MCF 10A (cell line): ENCODE measurements at regions not wholly inside any gene's neighbourhood (a gene's known extent, or its start where the extent isn't known, plus 50 kb on each side); places are given as distances from the start of the nearest gene placed in this dataset.

Source experiments
- BruUV-seq: library from RNA; stranded (reverse); fragments of 400-500 nt; replicated peaks from 2 replicates; lab custom pipeline; 2021; lab: Mats Ljungman, UMichigan
- CTCF ChIA-PET: fragments of 300-600 bp; sonication (Branson Sonifier 250); formaldehyde crosslinking; extraction: SDS; loops from one replicate; lab custom pipeline; 2021; ENCODE audit warnings: antibody characterized with exemption, inconsistent platforms; lab: Yijun Ruan, JAX
- POLR2A ChIA-PET: fragments of 300-600, 350-650 bp; sonication (Branson Sonifier 250); formaldehyde crosslinking; extraction: SDS; loops from one replicate; lab custom pipeline; 2020; ENCODE audit warnings: antibody characterized with exemption, inconsistent platforms; lab: Yijun Ruan, JAX
- DNase-seq: peaks from one replicate; pipeline ENCODE4 v3.0.0-alpha.2; 2018; ENCODE audit not compliant: unreplicated experiment
- H3K27ac Mint-ChIP-seq: one replicate; pipeline ENCODE4 v1.8.0; 2022; ENCODE audit warnings: mild to moderate bottlenecking, low read depth, mixed read lengths; ENCODE audit not compliant: unreplicated experiment
- H3K27me3 Mint-ChIP-seq: one replicate; pipeline ENCODE4 v1.8.0; 2022; ENCODE audit warnings: mixed read lengths; ENCODE audit not compliant: insufficient read depth, unreplicated experiment
- H3K36me3 Mint-ChIP-seq: one replicate; pipeline ENCODE4 v1.8.0; 2022; ENCODE audit warnings: mild to moderate bottlenecking, moderate library complexity, mixed read lengths; ENCODE audit not compliant: insufficient read depth, unreplicated experiment
- H3K4me1 Mint-ChIP-seq: one replicate; pipeline ENCODE4 v1.8.0; 2022; ENCODE audit warnings: mixed read lengths; ENCODE audit not compliant: insufficient read depth, unreplicated experiment
- H3K4me3 Mint-ChIP-seq: one replicate; pipeline ENCODE4 v1.8.0; 2022; ENCODE audit warnings: mild to moderate bottlenecking, moderate library complexity, mixed read lengths; ENCODE audit not compliant: unreplicated experiment
- H3K9me3 Mint-ChIP-seq: one replicate; pipeline ENCODE4 v1.8.0; 2022; ENCODE audit warnings: mixed read lengths; ENCODE audit not compliant: unreplicated experiment
- CTCF ChIP-seq: fragments of 200-600 bp; IDR thresholded peaks from one replicate; pipeline ENCODE4 v1.8.0; 2022; ENCODE audit warnings: antibody characterized with exemption, mild to moderate bottlenecking; ENCODE audit not compliant: unreplicated experiment
- intact Hi-C: fragments of 100-400 bp; cut with micrococcal nuclease; formaldehyde crosslinking; loops from 2 replicates; pipeline ENCODE4 v1.14.1; 2022

- no TSS peak for BruUV-seq
- Mint-ChIP-seq H3K4me1 (peaks cover 5% of the 10 kb centered on the region), H3K27ac (no peak overlapping the region), H3K36me3 (no peaks in the 10 kb centered on the region), H3K9me3 (no peaks in the 10 kb centered on the region), H3K27me3 (peaks cover 82% of the 10 kb centered on the region), H3K4me3 (no peak overlapping the region)
- intact Hi-C loops = no loop called here
- TF ChIP-seq CTCF = no peak
- ChIA-PET CTCF (interaction anchor here (0.6 to 3.8 kb wide), 5 partner anchors 10 to 294 kb away, joined by 3 to 18 read pairs (median 5); no protein-coding TSS in a partner anchor), POLR2A (no interaction called here)
- no peak for DNase-seq
Measured at GRCh38 chr11:43557553-43558110, 122.9 kb upstream of the HSD17B12 start.

- ChIA-PET CTCF (interaction anchor here (0.7 to 3.8 kb wide), 5 partner anchors 10 to 294 kb away, joined by 4 to 18 read pairs (median 5); no protein-coding TSS in a partner anchor), POLR2A (interaction anchor here (0.6 kb wide), 1 partner anchor 133 kb away, joined by 3 read pairs; no protein-coding TSS in a partner anchor)
- Mint-ChIP-seq H3K27me3 (peaks cover 80% of the 10 kb centered on the region), H3K27ac (no peak overlapping the region), H3K36me3 (no peaks in the 10 kb centered on the region), H3K4me3 (no peak overlapping the region), H3K4me1 (peaks cover 5% of the 10 kb centered on the region), H3K9me3 (no peaks in the 10 kb centered on the region)
- intact Hi-C loops = no loop called here
- no peak for TF ChIP-seq CTCF
- no TSS peak for BruUV-seq
- no peak for DNase-seq
Measured at GRCh38 chr11:43558146-43558545, 122.4 kb upstream of the HSD17B12 start.

- Mint-ChIP-seq H3K27me3 (peaks cover 76% of the 10 kb centered on the region), H3K4me1 (peaks cover 5% of the 10 kb centered on the region), H3K36me3 (no peaks in the 10 kb centered on the region), H3K4me3 (no peak overlapping the region), H3K9me3 (no peaks in the 10 kb centered on the region), H3K27ac (no peak overlapping the region)
- TF ChIP-seq CTCF = no peak
- no peak for DNase-seq
- ChIA-PET POLR2A (interaction anchor here (0.6 kb wide), 1 partner anchor 134 kb away, joined by 3 read pairs; no protein-coding TSS in a partner anchor), CTCF (interaction anchor here (0.6 to 3.8 kb wide), 5 partner anchors 9 to 251 kb away, joined by 3 to 18 read pairs (median 5); no protein-coding TSS in a partner anchor)
- intact Hi-C loops = no loop called here
- BruUV-seq = no TSS peak
Measured at GRCh38 chr11:43558556-43559127, 121.9 kb upstream of the HSD17B12 start.

- DNase-seq = no peak
- H3K4me1 Mint-ChIP-seq = peaks cover 5% of the 10 kb centered on the region
- ChIA-PET POLR2A (no interaction called here), CTCF (interaction anchor here (0.7 to 1.5 kb wide), 6 partner anchors 9 to 289 kb away, joined by 3 to 6 read pairs (median 3); no protein-coding TSS in a partner anchor)
- no peak for TF ChIP-seq CTCF
- peaks cover 59% of the 10 kb centered on the region for H3K27me3 Mint-ChIP-seq
- H3K36me3 Mint-ChIP-seq = no peaks in the 10 kb centered on the region
- no peaks in the 10 kb centered on the region for H3K9me3 Mint-ChIP-seq
- intact Hi-C loops = no loop called here
- no peak overlapping the region for H3K27ac Mint-ChIP-seq
- H3K4me3 Mint-ChIP-seq = no peak overlapping the region
- no TSS peak for BruUV-seq
Measured at GRCh38 chr11:43561832-43562231, 118.7 kb upstream of the HSD17B12 start.
